HCT116 (cell line): ENCODE measurements at regions not wholly inside any gene's neighbourhood (a gene's known extent, or its start where the extent isn't known, plus 50 kb on each side); places are given as distances from the start of the nearest gene placed in this dataset.

Experiments
- ATAC-seq: fragments of 200-7000 bp; cut with Tn5 transposase; 2 replicates; pipeline ENCODE4 v1.9.1; 2020; ENCODE audit warnings: mild to moderate bottlenecking, moderate library complexity
- BruUV-seq: library from RNA; stranded (reverse); fragments of 400-500 nt; replicated peaks from 2 replicates; lab custom pipeline; 2021; lab: Mats Ljungman, UMichigan
- CTCF ChIA-PET: fragments of 300-600 bp; sonication (Branson Sonifier 250); formaldehyde crosslinking; loops from one replicate; lab custom pipeline; 2021; ENCODE audit warnings: antibody characterized with exemption; lab: Charles Lee
- POLR2A ChIA-PET: fragments of 300-600, 350-600 bp; sonication (Branson Sonifier 250); formaldehyde crosslinking; loops from one replicate; lab custom pipeline; 2021; ENCODE audit warnings: antibody characterized with exemption; lab: Charles Lee
- RAD21 ChIA-PET, 2 experiments: fragments of 300-600 bp; sonication (Branson Sonifier 250); formaldehyde crosslinking; loops; one replicate each; lab custom pipeline; 2023; ENCODE audit warnings: low total read pairs in 2 of 2; ENCODE audit not compliant: uncharacterized antibody in 2 of 2, unreplicated experiment in 2 of 2, low non-redundant PET in 1 of 2; lab: Charles Lee
- DNase-seq: peaks from one replicate; pipeline ENCODE4 v3.0.0-alpha.2; 2010; ENCODE audit warnings: low read depth, low spot score
- H2AFZ ChIP-seq: fragments of 200-600 bp; shearing (Covaris generic), sonication (generic); 2 replicates; pipeline ENCODE4 v1.6.1; 2017; ENCODE audit warnings: low read depth, mixed run types, mixed read lengths, antibody characterized with exemption, low read length; ENCODE audit not compliant: poor library complexity, severe bottlenecking
- H3K27ac ChIP-seq: 2 replicates; pipeline ENCODE4 v1.5.1; 2012; ENCODE audit warnings: low read depth, low read length
- H3K27me3 ChIP-seq: fragments of 200-600 bp; sonication (generic); 2 replicates; pipeline ENCODE4 v1.6.1; 2016; ENCODE audit warnings: mixed run types, low read length, mixed read lengths; ENCODE audit not compliant: insufficient read depth
- H3K36me3 ChIP-seq, 2 experiments: fragments of 200-500 bp in 1 of 2; fragments of 200-600 bp in 1 of 2; sonication (Bioruptor generic) in 1 of 2; sonication (generic) in 1 of 2; 2 replicates each; pipeline versions ENCODE4 v1.5.1 to v1.6.1; 2014 to 2016; ENCODE audit warnings: low read length in 2 of 2, inconsistent platforms in 1 of 2, mixed read lengths in 1 of 2, mixed run types in 1 of 2; ENCODE audit not compliant: insufficient read depth in 2 of 2, control insufficient read depth in 1 of 2
- H3K4me1 ChIP-seq, 2 experiments: fragments of 200-600 bp in 1 of 2; sonication (generic) in 1 of 2; 2 replicates each; pipeline versions ENCODE4 v1.5.1 to v1.6.1; 2012 to 2017; ENCODE audit warnings: low read length in 2 of 2, inconsistent platforms in 1 of 2, mild to moderate bottlenecking in 1 of 2, mixed read lengths in 1 of 2, mixed run types in 1 of 2, moderate library complexity in 1 of 2; ENCODE audit not compliant: insufficient read depth in 2 of 2, control insufficient read depth in 1 of 2
- H3K4me2 ChIP-seq: fragments of 200-600 bp; sonication (generic); 2 replicates; pipeline ENCODE4 v1.6.1; 2017; ENCODE audit warnings: mixed run types, low read length, mixed read lengths
- H3K4me3 ChIP-seq, 2 experiments: fragments of 200-600 bp in 1 of 2; sonication (generic) in 1 of 2; replicated peaks in 1 of 2; 2 replicates each; pipeline ENCODE4 v1.5.1; 2011 to 2016; ENCODE audit warnings: low read length in 2 of 2, control low read depth in 1 of 2, low read depth in 1 of 2, mild to moderate bottlenecking in 1 of 2, mixed read lengths in 1 of 2, mixed run types in 1 of 2
- H3K79me2 ChIP-seq: fragments of 200-600 bp; sonication (generic); 2 replicates; pipeline ENCODE4 v1.6.1; 2017; ENCODE audit warnings: mild to moderate bottlenecking, mixed run types, low read length, moderate library complexity, mixed read lengths; ENCODE audit not compliant: insufficient read depth
- H3K9ac ChIP-seq: fragments of 200-600 bp; sonication (generic); 2 replicates; pipeline ENCODE4 v1.6.1; 2016; ENCODE audit warnings: low read length, mixed read lengths
- H3K9me2 ChIP-seq: fragments of 200-600 bp; sonication (generic), shearing (Covaris generic); 2 replicates; pipeline ENCODE4 v1.6.1; 2017; ENCODE audit warnings: mixed run types, mild to moderate bottlenecking, moderate library complexity; ENCODE audit not compliant: insufficient read depth
- H3K9me3 ChIP-seq, 2 experiments: fragments of 200-500 bp in 1 of 2; fragments of 200-600 bp in 1 of 2; sonication (Bioruptor generic) in 1 of 2; sonication (generic) in 1 of 2; 2 replicates each; pipeline ENCODE4 v1.6.1; 2014 to 2017; ENCODE audit warnings: low read length in 2 of 2, mixed read lengths in 2 of 2, inconsistent platforms in 1 of 2, low read depth in 1 of 2, mild to moderate bottlenecking in 1 of 2, mixed run types in 1 of 2, moderate library complexity in 1 of 2; ENCODE audit not compliant: control insufficient read depth in 1 of 2, insufficient read depth in 1 of 2
- H4K20me1 ChIP-seq: fragments of 200-600 bp; sonication (generic), shearing (Covaris generic); 2 replicates; pipeline ENCODE4 v1.6.1; 2017; ENCODE audit warnings: mixed run types, mild to moderate bottlenecking, moderate library complexity; ENCODE audit not compliant: insufficient read depth
- CEBPB ChIP-seq: IDR thresholded peaks from 2 replicates; pipeline ENCODE4 v1.6.1; 2012; ENCODE audit warnings: low read depth
- EGR1 ChIP-seq: IDR thresholded peaks from 2 replicates; pipeline ENCODE4 v1.6.1; 2012; ENCODE audit warnings: low read depth
- JUND ChIP-seq: IDR thresholded peaks from 2 replicates; pipeline ENCODE4 v1.6.1; 2012
- POLR2A ChIP-seq: IDR thresholded peaks from 2 replicates; pipeline ENCODE4 v1.7.0; 2011; ENCODE audit warnings: borderline replicate concordance; ENCODE audit not compliant: insufficient read depth, insufficient read length; ENCODE audit errors: extremely low read depth
- POLR2AphosphoS5 ChIP-seq: IDR thresholded peaks from 2 replicates; pipeline ENCODE4 v1.6.1; 2011; ENCODE audit warnings: mild to moderate bottlenecking, low read depth, low read length, moderate library complexity
- RAD21 ChIP-seq: IDR thresholded peaks from 2 replicates; pipeline ENCODE4 v1.6.1; 2012; ENCODE audit warnings: low read depth, mild to moderate bottlenecking
- SP1 ChIP-seq: IDR thresholded peaks from 2 replicates; pipeline ENCODE4 v1.6.1; 2012; ENCODE audit warnings: low read depth
- SRF ChIP-seq: IDR thresholded peaks from 2 replicates; pipeline ENCODE4 v1.6.1; 2012; ENCODE audit warnings: low read depth
- YY1 ChIP-seq: IDR thresholded peaks from 2 replicates; pipeline ENCODE4 v1.6.1; 2011; ENCODE audit warnings: low read length, low read depth, moderate library complexity, mild to moderate bottlenecking; ENCODE audit not compliant: insufficient replicate concordance; ENCODE audit errors: extremely low read depth
- ZFX ChIP-seq: fragments of 450-650 bp; IDR thresholded peaks from 2 replicates; pipeline ENCODE4 v1.6.1; 2017
- intact Hi-C: fragments of 100-400 bp; cut with micrococcal nuclease; formaldehyde crosslinking; loops from 2 replicates; pipeline ENCODE4 v1.10.0; 2022
- TF ChIP-seq, protein P1 (sequence below): IDR thresholded peaks from 2 replicates; pipeline ENCODE4 v1.6.1; 2012; ENCODE audit warnings: low read depth
- TF ChIP-seq, protein P2 (sequence below): IDR thresholded peaks from 2 replicates; pipeline ENCODE4 v1.6.1; 2012
- TF ChIP-seq, protein P3 (sequence below): IDR thresholded peaks from 2 replicates; pipeline ENCODE4 v1.6.1; 2011; ENCODE audit warnings: mild to moderate bottlenecking, low read length, moderate library complexity; ENCODE audit not compliant: insufficient replicate concordance; ENCODE audit errors: extremely low read depth
- TF ChIP-seq, protein P4 (sequence below), 3 experiments: fragments of 200-600 bp in 1 of 3; sonication (generic) in 1 of 3; IDR thresholded peaks in 2 of 3; conservative IDR thresholded peaks in 1 of 3; 2 replicates each; pipeline ENCODE4 v1.5.1; 2012 to 2017; ENCODE audit warnings: low read depth in 2 of 3, low read length in 2 of 3, antibody characterized with exemption in 1 of 3, borderline replicate concordance in 1 of 3, control low read depth in 1 of 3, mild to moderate bottlenecking in 1 of 3, mixed read lengths in 1 of 3, mixed run types in 1 of 3, moderate library complexity in 1 of 3; ENCODE audit not compliant: insufficient read depth in 1 of 3

DNA sequence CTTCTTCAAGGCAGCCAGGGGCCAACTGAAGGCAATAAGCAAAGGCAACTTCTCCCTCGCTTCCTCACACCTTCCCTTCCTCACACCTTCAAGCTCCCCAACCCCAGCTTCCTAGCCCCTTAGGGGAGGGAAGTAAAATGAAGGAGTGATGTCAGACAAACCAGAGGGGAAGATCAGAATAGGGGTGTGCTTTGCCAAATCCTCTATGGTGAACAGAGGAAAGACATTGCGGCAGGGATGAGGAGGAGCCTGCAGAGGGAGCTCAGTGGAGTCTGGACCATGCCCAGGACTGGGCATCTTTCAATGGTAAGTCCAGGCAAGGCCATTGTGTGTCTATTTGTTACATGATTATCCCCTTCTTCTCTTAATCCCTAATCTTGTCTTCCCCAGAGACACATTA is 164.0 kb downstream of the TSHZ3 start:
- H4K20me1 ChIP-seq: no peaks in the 10 kb centered on the region
- H3K9me2 ChIP-seq: no peaks in the 10 kb centered on the region
- no peaks in the 10 kb centered on the region for H3K27me3 ChIP-seq
- peaks cover 10 to 35% of the 10 kb centered on the region in 2 experiments; a peak in 3 of 4 replicates for H3K9me3 ChIP-seq
- RAD21 ChIA-PET: no interaction called here
- TF ChIP-seq, protein P1, sequence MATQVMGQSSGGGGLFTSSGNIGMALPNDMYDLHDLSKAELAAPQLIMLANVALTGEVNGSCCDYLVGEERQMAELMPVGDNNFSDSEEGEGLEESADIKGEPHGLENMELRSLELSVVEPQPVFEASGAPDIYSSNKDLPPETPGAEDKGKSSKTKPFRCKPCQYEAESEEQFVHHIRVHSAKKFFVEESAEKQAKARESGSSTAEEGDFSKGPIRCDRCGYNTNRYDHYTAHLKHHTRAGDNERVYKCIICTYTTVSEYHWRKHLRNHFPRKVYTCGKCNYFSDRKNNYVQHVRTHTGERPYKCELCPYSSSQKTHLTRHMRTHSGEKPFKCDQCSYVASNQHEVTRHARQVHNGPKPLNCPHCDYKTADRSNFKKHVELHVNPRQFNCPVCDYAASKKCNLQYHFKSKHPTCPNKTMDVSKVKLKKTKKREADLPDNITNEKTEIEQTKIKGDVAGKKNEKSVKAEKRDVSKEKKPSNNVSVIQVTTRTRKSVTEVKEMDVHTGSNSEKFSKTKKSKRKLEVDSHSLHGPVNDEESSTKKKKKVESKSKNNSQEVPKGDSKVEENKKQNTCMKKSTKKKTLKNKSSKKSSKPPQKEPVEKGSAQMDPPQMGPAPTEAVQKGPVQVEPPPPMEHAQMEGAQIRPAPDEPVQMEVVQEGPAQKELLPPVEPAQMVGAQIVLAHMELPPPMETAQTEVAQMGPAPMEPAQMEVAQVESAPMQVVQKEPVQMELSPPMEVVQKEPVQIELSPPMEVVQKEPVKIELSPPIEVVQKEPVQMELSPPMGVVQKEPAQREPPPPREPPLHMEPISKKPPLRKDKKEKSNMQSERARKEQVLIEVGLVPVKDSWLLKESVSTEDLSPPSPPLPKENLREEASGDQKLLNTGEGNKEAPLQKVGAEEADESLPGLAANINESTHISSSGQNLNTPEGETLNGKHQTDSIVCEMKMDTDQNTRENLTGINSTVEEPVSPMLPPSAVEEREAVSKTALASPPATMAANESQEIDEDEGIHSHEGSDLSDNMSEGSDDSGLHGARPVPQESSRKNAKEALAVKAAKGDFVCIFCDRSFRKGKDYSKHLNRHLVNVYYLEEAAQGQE: no peak
- no peak for TF ChIP-seq POLR2AphosphoS5
- TF ChIP-seq POLR2A: no peak
- TF ChIP-seq, protein P2, sequence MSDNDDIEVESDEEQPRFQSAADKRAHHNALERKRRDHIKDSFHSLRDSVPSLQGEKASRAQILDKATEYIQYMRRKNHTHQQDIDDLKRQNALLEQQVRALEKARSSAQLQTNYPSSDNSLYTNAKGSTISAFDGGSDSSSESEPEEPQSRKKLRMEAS: no peak
- TF ChIP-seq ZFX: no peak
- TF ChIP-seq, protein P3, sequence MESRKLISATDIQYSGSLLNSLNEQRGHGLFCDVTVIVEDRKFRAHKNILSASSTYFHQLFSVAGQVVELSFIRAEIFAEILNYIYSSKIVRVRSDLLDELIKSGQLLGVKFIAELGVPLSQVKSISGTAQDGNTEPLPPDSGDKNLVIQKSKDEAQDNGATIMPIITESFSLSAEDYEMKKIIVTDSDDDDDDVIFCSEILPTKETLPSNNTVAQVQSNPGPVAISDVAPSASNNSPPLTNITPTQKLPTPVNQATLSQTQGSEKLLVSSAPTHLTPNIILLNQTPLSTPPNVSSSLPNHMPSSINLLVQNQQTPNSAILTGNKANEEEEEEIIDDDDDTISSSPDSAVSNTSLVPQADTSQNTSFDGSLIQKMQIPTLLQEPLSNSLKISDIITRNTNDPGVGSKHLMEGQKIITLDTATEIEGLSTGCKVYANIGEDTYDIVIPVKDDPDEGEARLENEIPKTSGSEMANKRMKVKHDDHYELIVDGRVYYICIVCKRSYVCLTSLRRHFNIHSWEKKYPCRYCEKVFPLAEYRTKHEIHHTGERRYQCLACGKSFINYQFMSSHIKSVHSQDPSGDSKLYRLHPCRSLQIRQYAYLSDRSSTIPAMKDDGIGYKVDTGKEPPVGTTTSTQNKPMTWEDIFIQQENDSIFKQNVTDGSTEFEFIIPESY: no peak
- TF ChIP-seq, protein P4, sequence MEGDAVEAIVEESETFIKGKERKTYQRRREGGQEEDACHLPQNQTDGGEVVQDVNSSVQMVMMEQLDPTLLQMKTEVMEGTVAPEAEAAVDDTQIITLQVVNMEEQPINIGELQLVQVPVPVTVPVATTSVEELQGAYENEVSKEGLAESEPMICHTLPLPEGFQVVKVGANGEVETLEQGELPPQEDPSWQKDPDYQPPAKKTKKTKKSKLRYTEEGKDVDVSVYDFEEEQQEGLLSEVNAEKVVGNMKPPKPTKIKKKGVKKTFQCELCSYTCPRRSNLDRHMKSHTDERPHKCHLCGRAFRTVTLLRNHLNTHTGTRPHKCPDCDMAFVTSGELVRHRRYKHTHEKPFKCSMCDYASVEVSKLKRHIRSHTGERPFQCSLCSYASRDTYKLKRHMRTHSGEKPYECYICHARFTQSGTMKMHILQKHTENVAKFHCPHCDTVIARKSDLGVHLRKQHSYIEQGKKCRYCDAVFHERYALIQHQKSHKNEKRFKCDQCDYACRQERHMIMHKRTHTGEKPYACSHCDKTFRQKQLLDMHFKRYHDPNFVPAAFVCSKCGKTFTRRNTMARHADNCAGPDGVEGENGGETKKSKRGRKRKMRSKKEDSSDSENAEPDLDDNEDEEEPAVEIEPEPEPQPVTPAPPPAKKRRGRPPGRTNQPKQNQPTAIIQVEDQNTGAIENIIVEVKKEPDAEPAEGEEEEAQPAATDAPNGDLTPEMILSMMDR (IDR thresholded peaks at IDR 0.05 in 2 of 3, conservative IDR thresholded peaks at IDR 0.05 in 1 of 3; ENCODE audit: borderline replicate concordance in 1 of 3, insufficient read depth in 1 of 3, low read depth in 2 of 3, low read length in 2 of 3): no peak
- TF ChIP-seq SRF: no peak
- TF ChIP-seq JUND: no peak
- TF ChIP-seq YY1: no peak
- TF ChIP-seq CEBPB: no peak
- TF ChIP-seq SP1: no peak
- no peak for TF ChIP-seq RAD21
- TF ChIP-seq EGR1: no peak
- TF ChIP-seq, all 23 proteins: peak for 0
- H2AFZ ChIP-seq: no peak overlapping the region
- no peaks in the 10 kb centered on the region for H3K4me1 ChIP-seq
- ChIA-PET CTCF (no interaction called here), POLR2A (no interaction called here)
- DNase-seq: no peak
- no peak overlapping the region for H3K4me2 ChIP-seq
- no peak overlapping the region for H3K9ac ChIP-seq
- BruUV-seq: no TSS peak
- intact Hi-C loops: no loop called here
- H3K79me2 ChIP-seq: no peaks in the 10 kb centered on the region
- no peak for ATAC-seq
- H3K4me3 ChIP-seq: no peak overlapping the region
- no peak overlapping the region for H3K27ac ChIP-seq
- no peaks in the 10 kb centered on the region for H3K36me3 ChIP-seq
